NCI-H2171 (cell line): ENCODE measurements at regions not wholly inside any gene's neighbourhood (a gene's known extent, or its start where the extent isn't known, plus 50 kb on each side); places are given as distances from the start of the nearest gene placed in this dataset.
"Not testable (repeated sequence)": the region's sequence is repeated elsewhere in the genome, so short reads cannot be mapped to it uniquely, and the experiment has no call there.

ENCODE experiments used
- DNase-seq: peaks from one replicate; lab custom pipeline; 2025; lab: John Stamatoyannopoulos, UW

- DNase-seq, result no peak
These were observed 338.4 kb upstream of the C2CD4B start for GRCh38 chr15:62503451-62503850.

GRCh38 chr15:62505762-62506161 lies 340.7 kb upstream of the C2CD4B start:
- no peak for DNase-seq

GRCh38 chr15:62506217-62506805 lies 341.2 kb upstream of the C2CD4B start:
- no peak for DNase-seq

- DNase-seq, result no peak
These were observed 344.4 kb upstream of the C2CD4B start for GRCh38 chr15:62509395-62509958.

GRCh38 chr15:62510791-62511190 lies 345.7 kb upstream of the C2CD4B start:
- no peak for DNase-seq

- DNase-seq, result no peak
These were observed 347.8 kb upstream of the C2CD4B start for GRCh38 chr15:62512904-62513303.

- no peak for DNase-seq
These were observed 348.8 kb upstream of the C2CD4B start for GRCh38 chr15:62513893-62514292.

- no peak for DNase-seq
These were observed 350.8 kb upstream of the C2CD4B start for GRCh38 chr15:62515696-62516395.

GRCh38 chr15:62517541-62517940 lies 352.5 kb upstream of the C2CD4B start:
- no peak for DNase-seq

GRCh38 chr15:62518666-62519065 lies 353.6 kb upstream of the C2CD4B start:
- not testable (repeated sequence) for DNase-seq

GRCh38 chr15:62519900-62520299 lies 354.8 kb upstream of the C2CD4B start:
- no peak for DNase-seq

- DNase-seq, result no peak
These were observed 355.8 kb upstream of the C2CD4B start for GRCh38 chr15:62520887-62521286.

GRCh38 chr15:62521396-62521795 lies 356.3 kb upstream of the C2CD4B start:
- no peak for DNase-seq

GRCh38 chr15:62524848-62525247 lies 359.8 kb upstream of the C2CD4B start:
- no peak for DNase-seq

GRCh38 chr15:62527387-62527786 lies 362.3 kb upstream of the C2CD4B start:
- no peak for DNase-seq

- no peak for DNase-seq
These were observed 363.4 kb upstream of the C2CD4B start for GRCh38 chr15:62528505-62528904.

- DNase-seq, result no peak
These were observed 367.3 kb upstream of the C2CD4B start for GRCh38 chr15:62532367-62532766.

- DNase-seq, result peak; percentile 92
These were observed 368.6 kb upstream of the C2CD4B start for GRCh38 chr15:62533687-62534086.

- DNase-seq, result no peak
These were observed 369.9 kb upstream of the C2CD4B start for GRCh38 chr15:62534996-62535395.

- no peak for DNase-seq
These were observed 374.2 kb upstream of the C2CD4B start for GRCh38 chr15:62539236-62539635.

- no peak for DNase-seq
These were observed 376.2 kb upstream of the C2CD4B start for GRCh38 chr15:62541250-62541649.

GRCh38 chr15:62541846-62542245 lies 376.8 kb upstream of the C2CD4B start:
- DNase-seq, result no peak

GRCh38 chr15:62544446-62544845 lies 379.4 kb upstream of the C2CD4B start:
- DNase-seq, result no peak
